Activated B cell treated with CpG ODN at 0.5 μM for 24 hours (primary cell): ENCODE measurements at regions not wholly inside any gene's neighbourhood (a gene's known extent, or its start where the extent isn't known, plus 50 kb on each side); places are given as distances from the start of the nearest gene placed in this dataset.

ENCODE experiments used
- ATAC-seq: fragments of 200-7000 bp; cut with Tn5 transposase; one replicate; pipeline ENCODE4 v1.10.0; 2021; ENCODE audit warnings: low read depth, mild to moderate bottlenecking, moderate library complexity
- CTCF ChIA-PET: fragments of 350-600 bp; sonication (Branson Sonifier 250); formaldehyde crosslinking; loops from one replicate; lab custom pipeline; 2021; ENCODE audit warnings: antibody characterized with exemption; lab: Charles Lee
- POLR2A ChIA-PET: fragments of 350-600 bp; sonication (Branson Sonifier 250); formaldehyde crosslinking; loops from one replicate; lab custom pipeline; 2021; ENCODE audit warnings: antibody characterized with exemption; lab: Charles Lee
- DNase-seq: peaks from one replicate; pipeline ENCODE4 v3.0.0; 2022
- H3K27ac Mint-ChIP-seq: one replicate; pipeline ENCODE4 v1.8.0; 2020; ENCODE audit warnings: mixed read lengths
- H3K27me3 Mint-ChIP-seq: one replicate; pipeline ENCODE4 v1.8.0; 2021; ENCODE audit warnings: mixed read lengths
- H3K36me3 Mint-ChIP-seq: one replicate; pipeline ENCODE4 v1.8.0; 2021; ENCODE audit warnings: low read depth, mixed read lengths
- H3K4me1 Mint-ChIP-seq: one replicate; pipeline ENCODE4 v1.8.0; 2021; ENCODE audit warnings: mixed read lengths
- H3K4me3 Mint-ChIP-seq: one replicate; pipeline ENCODE4 v1.8.0; 2020; ENCODE audit warnings: mild to moderate bottlenecking, mixed read lengths
- H3K9me3 Mint-ChIP-seq: one replicate; pipeline ENCODE4 v1.8.0; 2020; ENCODE audit warnings: mixed read lengths
- CTCF ChIP-seq: fragments of 200-600 bp; IDR thresholded peaks from one replicate; pipeline ENCODE4 v1.8.0; 2022; ENCODE audit warnings: antibody characterized with exemption, mild to moderate bottlenecking
- intact Hi-C: fragments of 100-400 bp; cut with micrococcal nuclease; formaldehyde crosslinking; loops from one replicate; pipeline ENCODE4 v1.15.1; 2024

- no peaks in the 10 kb centered on the region for H3K4me1 Mint-ChIP-seq
- intact Hi-C loops, result no loop called here
- ChIA-PET POLR2A (no interaction called here), CTCF (no interaction called here)
- H3K36me3 Mint-ChIP-seq, result no peaks in the 10 kb centered on the region
- TF ChIP-seq CTCF, result no peak
- no peak overlapping the region for H3K27ac Mint-ChIP-seq
- no peaks in the 10 kb centered on the region for H3K9me3 Mint-ChIP-seq
- DNase-seq, result no peak
- no peak for ATAC-seq
- H3K4me3 Mint-ChIP-seq, result no peak overlapping the region
- peaks cover 11% of the 10 kb centered on the region for H3K27me3 Mint-ChIP-seq
These were observed 67.4 kb upstream of the CPHXL start for GRCh38 chr16:75793641-75794040.

- Mint-ChIP-seq H3K4me1 (no peaks in the 10 kb centered on the region), H3K4me3 (no peak overlapping the region), H3K27me3 (peaks cover 14% of the 10 kb centered on the region), H3K27ac (no peak overlapping the region), H3K9me3 (no peaks in the 10 kb centered on the region), H3K36me3 (no peaks in the 10 kb centered on the region)
- POLR2A ChIA-PET, result no interaction called here
- ATAC-seq (no peak), DNase-seq (no peak)
- no peak for TF ChIP-seq CTCF
- intact Hi-C loops, result no loop called here
- CTCF ChIA-PET, result no interaction called here
These were observed 68.1 kb upstream of the CPHXL start for GRCh38 chr16:75794426-75794825.

GRCh38 chr16:75798714-75799113, 72.4 kb upstream of the CPHXL start:
- H3K4me1 Mint-ChIP-seq, result no peaks in the 10 kb centered on the region
- peaks cover 15% of the 10 kb centered on the region for H3K27me3 Mint-ChIP-seq
- no peaks in the 10 kb centered on the region for H3K36me3 Mint-ChIP-seq
- DNase-seq (no peak), ATAC-seq (no peak)
- H3K9me3 Mint-ChIP-seq, result no peaks in the 10 kb centered on the region
- intact Hi-C loops, result no loop called here
- no peak for TF ChIP-seq CTCF
- CTCF ChIA-PET, result interaction anchor here (0.6 kb wide), 1 partner anchor 54 kb away, joined by 3 read pairs; no protein-coding TSS in a partner anchor
- POLR2A ChIA-PET, result no interaction called here
- no peak overlapping the region for H3K27ac Mint-ChIP-seq
- H3K4me3 Mint-ChIP-seq, result no peak overlapping the region

GRCh38 chr16:75801307-75801706, 75.0 kb upstream of the CPHXL start:
- TF ChIP-seq CTCF, result no peak
- no peak overlapping the region for H3K27ac Mint-ChIP-seq
- no peaks in the 10 kb centered on the region for H3K9me3 Mint-ChIP-seq
- CTCF ChIA-PET, result no interaction called here
- DNase-seq (no peak), ATAC-seq (no peak)
- intact Hi-C loops, result no loop called here
- no peak overlapping the region for H3K4me3 Mint-ChIP-seq
- H3K36me3 Mint-ChIP-seq, result no peaks in the 10 kb centered on the region
- POLR2A ChIA-PET, result no interaction called here
- peaks cover 17% of the 10 kb centered on the region for H3K27me3 Mint-ChIP-seq
- H3K4me1 Mint-ChIP-seq, result no peaks in the 10 kb centered on the region

GRCh38 chr16:75803753-75804152, 77.5 kb upstream of the CPHXL start:
- intact Hi-C loops, result no loop called here
- Mint-ChIP-seq H3K4me3 (no peak overlapping the region), H3K27me3 (peaks cover 15% of the 10 kb centered on the region), H3K9me3 (no peaks in the 10 kb centered on the region), H3K36me3 (no peaks in the 10 kb centered on the region), H3K4me1 (no peaks in the 10 kb centered on the region), H3K27ac (no peak overlapping the region)
- DNase-seq, result no peak
- ChIA-PET CTCF (no interaction called here), POLR2A (no interaction called here)
- TF ChIP-seq CTCF, result no peak
- no peak for ATAC-seq
